Hematopoietic multipotent progenitor cell (in vitro differentiated cells): ENCODE measurements at regions not wholly inside any gene's neighbourhood (a gene's known extent, or its start where the extent isn't known, plus 50 kb on each side); places are given as distances from the start of the nearest gene placed in this dataset.
"Not testable (repeated sequence)": the region's sequence is repeated elsewhere in the genome, so short reads cannot be mapped to it uniquely, and the experiment has no call there.

ENCODE experiments used
- DNase-seq, 3 donors: peaks; one replicate each; pipeline ENCODE4 v3.0.0-alpha.2; 2011 to 2015; ENCODE audit warnings: low read depth in 2 of 3, low spot score in 2 of 3

- DNase-seq: no peak
These were observed 90.5 kb upstream of the EGFL6 start for GRCh38 chrX:13478740-13479451.

DNA sequence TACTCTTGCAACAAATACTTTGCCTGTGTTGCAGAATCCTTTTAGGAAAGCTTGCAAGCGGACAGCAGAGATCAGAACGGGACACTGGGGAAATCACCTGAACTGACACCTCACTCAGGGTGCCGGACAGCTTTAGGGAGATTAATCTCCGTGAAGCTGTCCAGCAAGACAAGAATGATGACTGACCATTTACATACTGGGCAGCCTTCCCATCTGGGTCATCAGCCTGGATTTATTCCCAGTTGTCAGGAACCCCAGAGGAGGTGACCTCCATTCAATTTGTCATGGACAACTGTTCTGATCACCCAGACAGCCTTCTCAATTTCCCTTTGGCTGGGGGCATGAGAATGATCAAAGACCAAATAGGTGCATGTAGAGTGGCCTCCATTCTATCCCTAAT, 93.0 kb upstream of the EGFL6 start:
- no peak for DNase-seq

DNA sequence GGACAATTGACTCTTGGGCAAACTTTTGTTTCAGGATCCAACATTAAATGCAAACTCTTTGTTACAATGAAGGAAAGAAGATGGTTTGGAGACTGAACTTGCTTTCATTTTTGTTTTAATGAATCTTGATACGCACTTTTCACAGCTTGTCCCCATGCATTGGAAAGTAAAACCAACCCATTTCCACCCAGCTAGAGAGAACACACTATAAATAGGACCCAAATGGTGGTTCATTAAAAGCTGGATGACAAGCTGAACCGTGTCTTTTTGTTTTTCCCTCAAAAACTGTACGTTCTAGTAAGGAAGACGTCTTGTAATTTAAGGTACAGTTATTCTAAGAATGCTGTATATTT, 95.3 kb upstream of the EGFL6 start:
- peak in 2 of 3 donors; percentile 6 to 7 for DNase-seq

DNA sequence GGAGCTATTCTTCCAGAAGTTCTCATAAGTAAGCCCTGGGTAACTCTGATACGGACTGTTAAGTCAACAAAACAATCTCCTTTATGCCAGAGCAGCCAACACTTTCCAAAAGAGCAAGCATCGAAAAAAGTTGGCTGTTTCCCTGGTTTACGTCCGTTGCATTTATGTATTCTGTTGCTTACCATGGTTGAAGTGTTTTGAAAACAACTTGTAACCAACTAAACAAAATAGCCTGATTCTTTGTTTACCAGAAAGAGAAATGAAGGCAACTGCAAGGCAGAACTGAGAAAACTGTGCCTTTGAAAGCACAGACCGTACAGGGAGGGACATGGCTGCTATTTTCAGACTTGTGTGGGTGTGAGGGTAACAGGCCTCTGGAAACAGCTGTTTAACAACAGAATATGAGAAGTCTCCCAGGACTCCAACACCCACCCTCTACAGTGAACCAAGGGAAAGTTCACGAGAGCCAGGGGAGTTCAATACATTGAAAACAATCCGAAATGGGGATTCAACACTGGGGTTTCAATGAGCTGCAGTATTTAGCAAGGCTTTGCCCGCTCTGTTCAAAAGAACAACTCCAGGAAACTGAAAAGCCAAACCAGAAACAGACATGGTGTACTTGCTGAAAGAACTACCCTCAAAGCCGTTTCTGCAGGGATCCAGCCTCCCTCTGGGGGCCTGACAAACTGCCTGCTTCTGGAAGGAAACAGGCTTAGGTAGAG, 95.8 kb upstream of the EGFL6 start:
- DNase-seq: no peak

DNA sequence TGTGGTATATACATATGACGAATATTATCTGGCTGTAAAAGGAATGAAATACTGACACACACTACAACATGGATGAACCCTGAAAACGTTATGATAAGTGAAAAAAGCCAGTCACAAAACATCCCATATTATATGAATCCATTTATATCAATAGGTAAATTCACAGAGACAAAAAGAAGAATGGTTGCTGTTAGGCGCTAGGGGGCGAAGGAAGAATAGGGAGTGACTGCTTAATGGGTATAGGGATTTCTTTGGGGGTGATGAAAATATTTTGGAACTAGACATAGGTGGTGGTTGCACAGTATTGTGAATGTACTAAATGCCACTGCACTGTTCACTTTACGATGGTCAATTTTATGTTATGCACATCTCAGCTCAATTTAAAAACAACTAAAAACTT, 96.4 kb upstream of the EGFL6 start:
- DNase-seq: no peak

- no peak for DNase-seq
These were observed 98.1 kb upstream of the EGFL6 start for GRCh38 chrX:13471269-13471668.

GRCh38 chrX:13470685-13470977, 98.8 kb upstream of the EGFL6 start:
- no peak for DNase-seq

- DNase-seq: peak in 2 of 3 donors; percentile 46
These were observed 99.3 kb upstream of the EGFL6 start for GRCh38 chrX:13469963-13470684.

DNA sequence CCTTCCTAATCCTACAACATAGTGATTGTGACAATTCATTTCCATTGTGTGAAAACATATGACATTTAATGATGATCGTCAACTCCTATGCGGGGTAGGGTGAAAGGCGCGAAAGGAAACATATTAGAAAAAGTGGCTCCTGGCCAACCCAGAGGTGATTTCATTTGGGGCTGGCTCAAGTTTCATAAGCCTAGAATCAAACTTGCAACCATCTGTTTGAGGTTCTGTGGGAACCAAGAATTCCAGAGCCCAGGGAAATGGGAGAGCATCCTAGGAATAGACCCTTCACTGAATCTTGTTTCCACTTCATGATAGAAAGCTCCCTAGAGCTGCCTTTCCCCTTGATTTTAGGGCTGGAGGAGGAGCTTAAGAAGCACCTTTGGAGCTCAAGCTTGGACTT, 101.3 kb upstream of the EGFL6 start:
- DNase-seq: no peak

DNA sequence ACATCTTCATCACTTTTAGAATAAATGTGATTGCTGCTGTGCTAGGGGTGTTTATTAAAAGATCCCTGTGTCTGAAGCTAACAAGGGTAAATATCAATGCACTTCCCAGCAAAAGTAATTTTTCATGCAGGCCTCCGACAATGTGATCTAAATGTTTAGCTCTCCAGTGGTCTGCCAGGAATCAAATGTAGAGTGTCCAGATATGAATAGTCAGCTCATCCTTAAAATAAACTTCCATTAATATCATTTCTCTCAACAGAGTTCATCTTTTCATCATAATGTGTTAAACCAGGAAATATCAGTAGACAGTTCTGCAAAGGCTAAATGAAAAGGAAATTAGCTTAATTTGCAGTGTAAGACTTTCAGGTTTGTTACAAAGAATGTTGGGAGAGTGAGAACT, 102.2 kb upstream of the EGFL6 start:
- DNase-seq: no peak

GRCh38 chrX:13464599-13465275, 104.7 kb upstream of the EGFL6 start:
- DNase-seq: no peak

DNA sequence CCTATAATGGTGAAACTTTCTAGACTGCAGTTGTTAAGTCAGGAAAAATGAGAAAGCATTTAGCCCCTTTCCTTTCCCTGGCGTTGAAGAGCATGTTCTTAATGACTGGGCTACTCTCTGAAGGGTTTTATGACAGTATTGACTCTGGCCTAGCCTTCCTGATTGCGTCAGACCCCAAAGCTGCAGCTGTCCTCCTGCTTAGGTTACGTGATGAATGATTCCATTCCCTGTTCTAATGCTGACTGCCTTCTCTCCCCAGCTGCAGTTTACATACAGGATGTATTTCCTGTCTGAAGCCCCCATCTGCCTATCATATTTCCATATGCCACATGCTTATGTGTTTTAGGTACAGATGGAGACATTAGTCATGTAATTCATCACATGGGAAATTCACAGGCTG, 105.8 kb upstream of the EGFL6 start:
- DNase-seq: peak in 2 of 3 donors; percentile 27 to 58

GRCh38 chrX:13452283-13452682, 117.1 kb upstream of the EGFL6 start:
- no peak for DNase-seq

DNA sequence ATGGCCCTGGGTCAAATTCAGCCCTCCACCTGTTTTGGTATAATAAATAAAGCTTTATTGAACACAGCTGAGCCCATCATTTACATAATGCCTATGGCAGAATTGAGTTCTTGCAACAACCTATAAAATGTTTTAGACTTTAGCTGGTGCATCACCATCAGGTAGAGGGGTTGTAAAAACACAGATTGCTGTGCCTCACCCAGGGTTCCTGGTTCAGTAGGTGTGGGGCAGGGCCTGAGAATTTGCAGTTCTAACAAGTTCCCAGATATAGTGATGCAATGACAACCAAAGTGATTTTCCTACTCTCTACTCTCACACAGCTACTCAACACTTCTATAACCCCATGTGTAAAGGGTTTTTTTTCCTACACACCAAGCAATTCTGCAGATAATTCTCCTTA, 120.0 kb upstream of the EGFL6 start:
- no peak for DNase-seq

GRCh38 chrX:13448941-13449340, 120.5 kb upstream of the EGFL6 start:
- no peak for DNase-seq

- not testable (repeated sequence) for DNase-seq
These were observed 121.8 kb upstream of the ATXN3L start for GRCh38 chrX:13441608-13442007.

DNA sequence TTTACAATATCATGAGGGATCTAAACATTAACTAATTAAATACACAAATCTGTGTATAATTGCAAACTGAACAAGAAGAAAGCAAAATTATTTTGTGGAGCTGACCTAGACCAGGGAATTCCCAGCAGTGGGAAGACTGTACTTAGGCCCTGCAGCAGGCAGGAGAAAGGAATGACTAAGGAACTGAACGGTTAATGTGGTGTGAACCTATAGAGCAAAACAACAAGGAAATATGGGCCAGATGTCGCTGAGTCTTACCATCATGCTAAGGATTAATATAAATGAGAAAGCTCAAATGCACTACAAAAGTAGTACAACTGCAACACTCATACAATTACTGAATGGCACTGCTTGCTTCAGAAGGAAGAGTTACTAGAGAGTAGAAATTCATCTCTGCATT, 120.3 kb upstream of the ATXN3L start:
- DNase-seq: no peak

DNA sequence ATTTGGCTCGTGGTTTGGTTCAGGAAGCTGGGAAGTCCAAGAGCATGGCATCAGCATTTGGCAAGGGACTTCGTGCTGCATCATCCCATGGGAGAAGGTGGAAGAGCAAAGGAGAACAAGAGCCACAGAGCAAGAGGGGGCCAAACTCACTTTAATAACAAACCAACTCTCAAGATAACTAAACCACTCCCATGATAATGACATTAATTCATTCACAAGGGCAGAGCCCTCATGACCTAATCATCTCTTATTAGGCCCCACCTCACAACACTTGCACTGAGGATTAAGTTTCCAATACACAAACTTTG, 113.4 kb upstream of the ATXN3L start:
- DNase-seq: no peak

- no peak for DNase-seq
These were observed 112.8 kb upstream of the ATXN3L start for GRCh38 chrX:13432414-13433297.

DNA sequence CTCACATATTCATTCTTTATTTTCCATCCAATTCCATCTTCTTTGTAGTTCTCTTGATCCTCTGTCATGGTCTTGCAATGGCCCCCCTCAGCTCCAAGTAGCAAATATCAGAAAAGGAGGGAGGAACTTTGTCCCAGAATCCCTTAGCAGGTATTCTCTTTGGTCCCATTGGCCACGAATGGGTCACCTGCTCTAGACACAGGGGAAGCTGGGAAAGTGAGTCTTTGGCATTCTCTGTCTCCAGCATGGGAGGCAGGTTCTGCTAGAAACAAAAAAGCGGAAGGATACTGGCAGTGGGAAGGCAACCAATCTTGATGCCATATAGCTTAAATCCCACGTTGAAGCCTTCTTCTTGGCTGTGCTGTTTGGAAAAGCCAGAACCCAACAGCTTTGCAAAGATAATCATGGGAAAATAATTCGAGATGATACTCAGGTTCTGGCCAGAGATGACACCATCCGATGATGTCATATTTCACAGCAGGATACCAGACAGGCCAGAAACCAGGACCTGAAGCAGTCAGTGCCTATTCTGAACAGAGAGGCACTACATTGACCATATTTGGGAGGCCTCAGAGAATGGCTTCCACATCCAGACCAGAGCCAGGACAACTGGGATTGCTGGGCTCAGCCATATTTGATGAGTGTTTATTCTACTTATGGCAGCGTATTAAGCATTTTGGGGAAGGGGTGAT, 110.4 kb upstream of the ATXN3L start:
- no peak for DNase-seq
